LNCAP (cell line): ENCODE measurements at regions not wholly inside any gene's neighbourhood (a gene's known extent, or its start where the extent isn't known, plus 50 kb on each side); places are given as distances from the start of the nearest gene placed in this dataset.

ENCODE experiments used
- CTCF ChIP-seq: fragments of 450-650 bp; IDR thresholded peaks from 2 replicates; pipeline ENCODE4 v1.5.1; 2017; ENCODE audit warnings: mild to moderate bottlenecking

GRCh38 chr16:49011901-49012300 is 269.7 kb downstream of the CBLN1 start:
- no peak for TF ChIP-seq CTCF

- TF ChIP-seq CTCF, result no peak
Observed at GRCh38 chr16:49010879-49011278, 270.8 kb downstream of the CBLN1 start.

- TF ChIP-seq CTCF, result no peak
Observed at GRCh38 chr16:49010396-49010795, 271.2 kb downstream of the CBLN1 start.

GRCh38 chr16:49009204-49009603 is 272.4 kb downstream of the CBLN1 start:
- no peak for TF ChIP-seq CTCF

GRCh38 chr16:49003992-49004391 is 277.6 kb downstream of the CBLN1 start:
- TF ChIP-seq CTCF, result no peak

- no peak for TF ChIP-seq CTCF
Observed at GRCh38 chr16:49003022-49003421, 278.6 kb downstream of the CBLN1 start.

- peak; percentile 74 for TF ChIP-seq CTCF
Observed at GRCh38 chr16:49000594-49000993, 281.0 kb downstream of the CBLN1 start.

- TF ChIP-seq CTCF, result no peak
Observed at GRCh38 chr16:48999508-48999907, 282.1 kb downstream of the CBLN1 start.
